Cardiac fibroblast (primary cell): ENCODE measurements at regions not wholly inside any gene's neighbourhood (a gene's known extent, or its start where the extent isn't known, plus 50 kb on each side); places are given as distances from the start of the nearest gene placed in this dataset.

Source experiments
- DNase-seq, 2 donors: peaks; one replicate each; pipeline versions ENCODE4 v3.0.0 to v3.0.0-alpha.2; 2010; ENCODE audit warnings: low read depth in 2 of 2
- H3K4me3 ChIP-seq, 2 donors: replicated peaks in 1 of 2; 1 replicate in 1 of 2; 2 replicates in 1 of 2; pipeline ENCODE4 v1.5.1; 2011; ENCODE audit warnings: low read depth in 2 of 2, low read length in 2 of 2, mild to moderate bottlenecking in 2 of 2, moderate library complexity in 1 of 2
- CTCF ChIP-seq: IDR thresholded peaks from one replicate; pipeline ENCODE4 v1.5.1; 2011; ENCODE audit warnings: low read depth, mild to moderate bottlenecking, low read length, inconsistent platforms

- no peak for TF ChIP-seq CTCF
- DNase-seq = no peak
- no peak overlapping the region for H3K4me3 ChIP-seq
These were observed 195.4 kb downstream of the TBXT start for GRCh38 chr6:165972139-165972802.

GRCh38 chr6:165971202-165971601, 196.4 kb downstream of the TBXT start:
- DNase-seq = no peak
- no peak overlapping the region for H3K4me3 ChIP-seq
- no peak for TF ChIP-seq CTCF

GRCh38 chr6:165970001-165970400, 197.7 kb downstream of the TBXT start:
- TF ChIP-seq CTCF = no peak
- H3K4me3 ChIP-seq = no peak overlapping the region
- no peak for DNase-seq

- H3K4me3 ChIP-seq = no peak overlapping the region
- no peak for DNase-seq
- TF ChIP-seq CTCF = no peak
These were observed 198.5 kb downstream of the TBXT start for GRCh38 chr6:165969184-165969583.

GRCh38 chr6:165968408-165968807, 199.2 kb downstream of the TBXT start:
- no peak for DNase-seq
- H3K4me3 ChIP-seq = no peak overlapping the region
- no peak for TF ChIP-seq CTCF

- H3K4me3 ChIP-seq = no peak overlapping the region
- DNase-seq = no peak
- TF ChIP-seq CTCF = no peak
These were observed 199.7 kb downstream of the TBXT start for GRCh38 chr6:165967810-165968407.
